ENCODE measurements at regions not wholly inside any gene's neighbourhood (a gene's known extent, or its start where the extent isn't known, plus 50 kb on each side); places are given as distances from the start of the nearest gene placed in this dataset.

DNA sequence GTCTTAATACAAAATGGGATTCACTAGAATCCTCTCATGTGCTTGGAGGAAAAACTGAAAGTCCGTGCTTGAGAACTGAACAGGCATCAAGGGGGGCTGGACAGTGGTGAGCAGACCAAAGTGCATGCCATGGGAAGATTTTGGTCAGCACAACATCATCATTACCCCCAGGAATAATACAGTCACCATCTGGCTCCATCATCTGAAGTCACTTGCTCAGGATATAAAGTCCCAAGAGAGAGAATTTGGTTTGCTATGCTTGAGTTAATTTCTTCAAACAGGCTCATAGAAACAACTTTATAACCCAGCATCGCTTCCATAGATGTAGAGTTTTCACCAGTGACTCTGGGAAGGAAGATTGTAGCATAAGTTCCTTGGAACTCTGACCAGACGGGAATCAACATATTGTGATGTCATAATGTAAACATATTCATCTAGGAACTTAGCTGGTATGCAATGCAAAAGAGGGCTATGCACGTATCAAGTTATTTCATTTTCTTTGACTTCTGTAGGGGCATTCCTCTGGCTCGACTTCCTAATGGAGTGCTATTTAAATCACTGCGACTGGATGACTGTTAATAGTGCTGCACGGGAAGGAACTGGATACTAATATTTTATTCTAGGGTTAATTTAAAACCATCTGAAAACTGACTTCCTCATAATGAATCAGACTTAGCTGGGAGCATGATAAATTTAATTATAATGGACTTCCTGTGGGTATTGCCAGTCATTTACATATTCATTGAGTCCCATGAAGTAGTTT lies 145.2 kb downstream of the MTRR start:
- TF ChIP-seq, protein P1, sequence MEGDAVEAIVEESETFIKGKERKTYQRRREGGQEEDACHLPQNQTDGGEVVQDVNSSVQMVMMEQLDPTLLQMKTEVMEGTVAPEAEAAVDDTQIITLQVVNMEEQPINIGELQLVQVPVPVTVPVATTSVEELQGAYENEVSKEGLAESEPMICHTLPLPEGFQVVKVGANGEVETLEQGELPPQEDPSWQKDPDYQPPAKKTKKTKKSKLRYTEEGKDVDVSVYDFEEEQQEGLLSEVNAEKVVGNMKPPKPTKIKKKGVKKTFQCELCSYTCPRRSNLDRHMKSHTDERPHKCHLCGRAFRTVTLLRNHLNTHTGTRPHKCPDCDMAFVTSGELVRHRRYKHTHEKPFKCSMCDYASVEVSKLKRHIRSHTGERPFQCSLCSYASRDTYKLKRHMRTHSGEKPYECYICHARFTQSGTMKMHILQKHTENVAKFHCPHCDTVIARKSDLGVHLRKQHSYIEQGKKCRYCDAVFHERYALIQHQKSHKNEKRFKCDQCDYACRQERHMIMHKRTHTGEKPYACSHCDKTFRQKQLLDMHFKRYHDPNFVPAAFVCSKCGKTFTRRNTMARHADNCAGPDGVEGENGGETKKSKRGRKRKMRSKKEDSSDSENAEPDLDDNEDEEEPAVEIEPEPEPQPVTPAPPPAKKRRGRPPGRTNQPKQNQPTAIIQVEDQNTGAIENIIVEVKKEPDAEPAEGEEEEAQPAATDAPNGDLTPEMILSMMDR (IDR thresholded peaks at IDR 0.05): no peak
- TF ChIP-seq POLR2A (IDR thresholded peaks at IDR 0.05): no peak

Measured in lower leg skin (tissue), 3 donors.